Upper lobe of right lung (tissue), 1 donor: ENCODE measurements at regions not wholly inside any gene's neighbourhood (a gene's known extent, or its start where the extent isn't known, plus 50 kb on each side); places are given as distances from the start of the nearest gene placed in this dataset.

Source experiments
- ATAC-seq: fragments of 200-7000 bp; cut with Tn5 transposase; one replicate; pipeline ENCODE4 v1.9.1; 2020; ENCODE audit warnings: mild to moderate bottlenecking, moderate library complexity
- DNase-seq: peaks from one replicate; pipeline ENCODE4 v3.0.0-alpha.2; 2020
- H3K27ac ChIP-seq: fragments of 200-600 bp; one replicate; pipeline ENCODE4 v1.8.0; 2022
- H3K27me3 ChIP-seq: fragments of 200-600 bp; one replicate; pipeline ENCODE4 v1.8.0; 2022; ENCODE audit warnings: mild to moderate bottlenecking
- H3K36me3 ChIP-seq: fragments of 200-600 bp; one replicate; pipeline ENCODE4 v1.8.0; 2022
- H3K4me1 ChIP-seq: fragments of 200-600 bp; one replicate; pipeline ENCODE4 v1.8.0; 2022
- H3K4me3 ChIP-seq: fragments of 200-600 bp; one replicate; pipeline ENCODE4 v1.8.0; 2022; ENCODE audit warnings: mild to moderate bottlenecking
- H3K9me3 ChIP-seq: fragments of 200-600 bp; one replicate; pipeline ENCODE4 v1.8.0; 2022
- intact Hi-C: fragments of 100-400 bp; cut with DNase I; formaldehyde crosslinking; loops from one replicate; pipeline ENCODE4 v1.11.0; 2022
- TF ChIP-seq, protein P1 (sequence below): fragments of 200-600 bp; IDR thresholded peaks from one replicate; pipeline ENCODE4 v1.8.0; 2022; ENCODE audit warnings: antibody characterized with exemption
- donor health status: DM: no; HTN: yes; CAD: no; lungs with severe emphysema.

DNA sequence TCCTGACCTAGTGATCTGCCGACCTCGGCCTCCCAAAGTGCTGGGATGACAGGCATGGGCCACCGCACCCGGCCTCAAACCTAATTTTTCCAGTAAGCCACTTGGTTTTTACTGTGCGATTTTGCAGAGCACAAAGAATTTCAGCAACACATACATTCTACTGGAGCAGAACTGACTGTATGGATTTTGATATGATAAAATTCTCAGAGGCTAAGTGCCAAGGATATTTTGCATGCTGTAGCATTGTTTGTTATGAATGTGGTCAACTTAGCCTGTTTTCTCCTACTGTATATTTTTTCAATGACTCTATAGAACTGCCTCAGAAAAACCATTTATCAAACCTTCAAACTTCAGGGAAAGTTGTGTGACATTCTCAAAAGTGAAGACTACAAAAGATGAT is 89.2 kb downstream of the FAT3 start:
- TF ChIP-seq, protein P1, sequence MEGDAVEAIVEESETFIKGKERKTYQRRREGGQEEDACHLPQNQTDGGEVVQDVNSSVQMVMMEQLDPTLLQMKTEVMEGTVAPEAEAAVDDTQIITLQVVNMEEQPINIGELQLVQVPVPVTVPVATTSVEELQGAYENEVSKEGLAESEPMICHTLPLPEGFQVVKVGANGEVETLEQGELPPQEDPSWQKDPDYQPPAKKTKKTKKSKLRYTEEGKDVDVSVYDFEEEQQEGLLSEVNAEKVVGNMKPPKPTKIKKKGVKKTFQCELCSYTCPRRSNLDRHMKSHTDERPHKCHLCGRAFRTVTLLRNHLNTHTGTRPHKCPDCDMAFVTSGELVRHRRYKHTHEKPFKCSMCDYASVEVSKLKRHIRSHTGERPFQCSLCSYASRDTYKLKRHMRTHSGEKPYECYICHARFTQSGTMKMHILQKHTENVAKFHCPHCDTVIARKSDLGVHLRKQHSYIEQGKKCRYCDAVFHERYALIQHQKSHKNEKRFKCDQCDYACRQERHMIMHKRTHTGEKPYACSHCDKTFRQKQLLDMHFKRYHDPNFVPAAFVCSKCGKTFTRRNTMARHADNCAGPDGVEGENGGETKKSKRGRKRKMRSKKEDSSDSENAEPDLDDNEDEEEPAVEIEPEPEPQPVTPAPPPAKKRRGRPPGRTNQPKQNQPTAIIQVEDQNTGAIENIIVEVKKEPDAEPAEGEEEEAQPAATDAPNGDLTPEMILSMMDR, result no peak
- Histone ChIP-seq H3K36me3 (no peaks in the 10 kb centered on the region), H3K4me3 (no peak overlapping the region), H3K27ac (no peak overlapping the region), H3K9me3 (no peaks in the 10 kb centered on the region), H3K27me3 (no peaks in the 10 kb centered on the region), H3K4me1 (no peaks in the 10 kb centered on the region)
- intact Hi-C loops, result no loop called here
- ATAC-seq, result no peak
- DNase-seq, result no peak

DNA sequence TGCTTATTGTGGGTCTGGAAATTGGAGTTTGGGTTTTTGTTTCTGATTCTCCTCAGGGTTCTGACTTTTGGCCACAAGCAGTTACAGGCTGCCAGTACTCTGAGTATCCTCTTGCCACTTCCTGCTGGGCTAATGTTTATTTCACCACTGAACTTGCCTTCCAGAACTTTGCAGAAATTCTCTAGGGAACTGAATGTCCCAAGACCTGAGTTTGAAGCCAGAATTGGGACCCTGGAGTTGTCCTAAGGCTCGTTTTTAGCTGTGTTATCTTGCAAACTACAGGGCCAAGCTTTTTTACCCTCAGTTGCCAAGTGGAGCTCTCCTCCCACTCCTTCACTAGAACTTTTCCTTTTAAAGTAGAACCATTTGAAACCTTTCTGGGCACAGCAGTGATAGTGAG is 89.9 kb downstream of the FAT3 start:
- Histone ChIP-seq H3K4me1 (no peaks in the 10 kb centered on the region), H3K36me3 (no peaks in the 10 kb centered on the region), H3K27me3 (no peaks in the 10 kb centered on the region), H3K9me3 (no peaks in the 10 kb centered on the region), H3K4me3 (no peak overlapping the region), H3K27ac (no peak overlapping the region)
- TF ChIP-seq, protein P1, result no peak
- peak; percentile 48 for ATAC-seq
- no peak for DNase-seq
- intact Hi-C loops, result no loop called here

DNA sequence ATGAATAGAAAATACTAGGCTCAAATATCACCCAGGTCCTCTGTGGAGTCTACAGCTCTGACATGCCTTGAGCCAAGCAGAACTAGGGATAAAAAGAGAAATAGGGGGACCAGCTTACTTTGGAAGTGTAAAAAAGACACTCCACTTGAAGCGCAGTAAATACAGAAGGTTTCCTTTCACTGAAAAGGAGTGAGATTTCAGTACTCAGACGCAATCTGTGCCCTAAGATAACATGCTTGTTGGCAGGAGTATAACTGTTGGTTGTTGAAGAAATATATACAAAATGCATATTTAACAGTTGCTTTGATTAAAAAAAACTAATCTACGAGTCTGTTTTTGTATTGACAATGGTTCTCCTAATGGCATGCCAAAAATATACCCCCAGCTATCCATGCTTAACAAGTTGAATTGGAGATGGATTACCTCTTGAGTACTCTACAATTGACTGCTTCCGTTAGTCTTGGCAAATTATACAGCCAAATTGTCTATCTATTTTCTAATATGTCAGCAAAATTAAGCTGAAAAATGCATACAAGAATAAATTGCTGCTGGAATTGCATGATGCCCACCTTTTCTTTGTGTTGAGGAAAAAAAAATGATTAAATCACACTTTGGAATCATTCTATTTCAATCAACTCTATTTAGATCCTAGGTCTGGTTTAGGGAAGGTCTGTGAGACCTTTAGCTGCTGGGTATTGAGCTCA is 91.6 kb downstream of the FAT3 start:
- no peak overlapping the region for H3K27ac ChIP-seq
- TF ChIP-seq, protein P1, result no peak
- no peaks in the 10 kb centered on the region for H3K27me3 ChIP-seq
- no peaks in the 10 kb centered on the region for H3K4me1 ChIP-seq
- no peaks in the 10 kb centered on the region for H3K9me3 ChIP-seq
- ATAC-seq (no peak), DNase-seq (no peak)
- intact Hi-C loops, result no loop called here
- no peak overlapping the region for H3K4me3 ChIP-seq
- no peaks in the 10 kb centered on the region for H3K36me3 ChIP-seq

DNA sequence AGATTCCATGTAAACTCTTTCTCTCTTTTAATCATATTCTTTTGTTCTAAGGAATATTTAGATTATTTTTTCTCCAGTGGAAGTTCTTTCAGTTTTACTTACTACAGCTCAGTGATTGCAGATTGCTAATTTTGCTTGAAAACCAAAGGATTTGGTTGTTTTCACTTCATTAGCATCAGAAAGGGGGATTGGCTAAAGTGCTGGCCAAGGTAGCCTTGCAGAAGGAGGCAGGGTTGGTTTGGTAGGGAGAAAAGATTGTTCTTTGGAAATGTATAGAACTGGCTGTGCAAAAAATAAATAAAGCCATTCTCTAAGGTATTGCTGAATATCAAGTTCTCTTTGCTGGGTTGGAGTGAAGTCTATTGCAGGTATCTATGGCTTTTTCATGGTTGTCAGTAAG is 92.6 kb downstream of the FAT3 start:
- H3K27ac ChIP-seq, result no peak overlapping the region
- H3K36me3 ChIP-seq, result no peaks in the 10 kb centered on the region
- no peaks in the 10 kb centered on the region for H3K27me3 ChIP-seq
- H3K9me3 ChIP-seq, result no peaks in the 10 kb centered on the region
- ATAC-seq, result no peak
- H3K4me3 ChIP-seq, result no peak overlapping the region
- DNase-seq, result no peak
- intact Hi-C loops, result no loop called here
- TF ChIP-seq, protein P1, result no peak
- no peaks in the 10 kb centered on the region for H3K4me1 ChIP-seq

DNA sequence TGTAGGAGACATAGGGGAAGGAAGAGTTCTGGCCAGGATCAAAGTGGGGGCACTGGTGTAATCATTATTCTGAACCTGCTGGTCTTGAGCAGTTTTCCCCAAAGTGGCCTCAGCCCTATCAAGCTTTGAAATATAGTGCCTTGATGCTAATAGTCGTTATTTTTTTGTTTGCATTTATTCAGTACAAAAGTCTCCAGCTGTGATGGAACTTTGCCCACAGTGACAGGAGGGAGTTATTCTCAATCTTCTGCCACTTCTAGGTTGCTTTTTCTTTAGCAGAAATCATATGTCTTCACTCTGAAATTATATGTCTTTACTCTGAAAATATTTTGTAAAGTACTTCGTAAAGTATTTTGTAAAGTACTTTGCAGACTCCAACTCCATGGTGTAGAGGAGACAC is 93.1 kb downstream of the FAT3 start:
- TF ChIP-seq, protein P1, result no peak
- Histone ChIP-seq H3K9me3 (no peaks in the 10 kb centered on the region), H3K27ac (no peak overlapping the region), H3K36me3 (no peaks in the 10 kb centered on the region), H3K4me3 (no peak overlapping the region), H3K27me3 (no peaks in the 10 kb centered on the region), H3K4me1 (no peaks in the 10 kb centered on the region)
- intact Hi-C loops, result no loop called here
- no peak for ATAC-seq
- no peak for DNase-seq

DNA sequence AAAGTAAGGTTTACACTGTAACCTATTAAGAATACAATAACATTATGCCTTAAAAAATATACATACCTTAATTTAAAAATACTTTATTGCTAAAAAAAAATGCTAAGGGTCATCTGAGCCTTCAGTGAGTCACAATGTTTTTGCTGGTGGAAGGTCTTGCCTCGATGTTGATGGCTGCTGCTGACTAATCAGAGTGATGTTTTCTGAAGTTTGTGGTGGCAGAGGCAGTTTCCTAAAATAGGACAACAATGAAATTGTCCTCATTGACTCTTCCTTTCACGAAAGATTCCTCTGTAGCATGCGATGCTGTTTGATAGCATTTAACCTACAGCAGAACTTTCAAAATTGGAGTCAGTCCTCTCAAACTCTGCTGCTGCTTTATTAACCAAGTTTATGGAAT is 97.6 kb downstream of the FAT3 start:
- Histone ChIP-seq H3K27ac (no peak overlapping the region), H3K9me3 (no peaks in the 10 kb centered on the region), H3K27me3 (no peaks in the 10 kb centered on the region), H3K36me3 (no peaks in the 10 kb centered on the region), H3K4me1 (no peaks in the 10 kb centered on the region), H3K4me3 (no peak overlapping the region)
- DNase-seq, result no peak
- TF ChIP-seq, protein P1, result no peak
- intact Hi-C loops, result no loop called here
- ATAC-seq, result no peak
